ENCODE measurements at regions not wholly inside any gene's neighbourhood (a gene's known extent, or its start where the extent isn't known, plus 50 kb on each side); places are given as distances from the start of the nearest gene placed in this dataset.
"Not testable (repeated sequence)": the region's sequence is repeated elsewhere in the genome, so short reads cannot be mapped to it uniquely, and the experiment has no call there.

GRCh38 chr20:30641522-30641921, 615.9 kb upstream of the DEFB115 start:
- intact Hi-C loops (cut with DNase I) = not testable (repeated sequence)
- WGBS = 59% methylated on average over 4 of the region's 4 CpGs

GRCh38 chr20:30660982-30661381, 596.5 kb upstream of the DEFB115 start:
- H3K27ac ChIP-seq; H3K27me3 ChIP-seq (replicated peaks; ENCODE audit: insufficient read depth); H3K4me3 ChIP-seq; intact Hi-C loops (cut with DNase I); DNase-seq (ENCODE audit: low spot score); H3K9me3 ChIP-seq; H3K36me3 ChIP-seq; H3K4me1 ChIP-seq (replicated peaks): not testable (repeated sequence)
- WGBS = 88% methylated on average over 4 of the region's 4 CpGs

More at GRCh38 chr20:30641522-30641921, 615.9 kb upstream of the DEFB115 start:
- H3K36me3 ChIP-seq; H3K4me3 ChIP-seq; H3K9me3 ChIP-seq; H3K27me3 ChIP-seq (replicated peaks; ENCODE audit: insufficient read depth); DNase-seq (ENCODE audit: low spot score); H3K4me1 ChIP-seq (replicated peaks); H3K27ac ChIP-seq: not testable (repeated sequence)

GRCh38 chr20:30668418-30668817, 589.0 kb upstream of the DEFB115 start:
- H3K4me3 ChIP-seq; H3K27me3 ChIP-seq (replicated peaks; ENCODE audit: insufficient read depth); DNase-seq (ENCODE audit: low spot score); H3K4me1 ChIP-seq (replicated peaks); H3K27ac ChIP-seq; H3K36me3 ChIP-seq; intact Hi-C loops (cut with DNase I); H3K9me3 ChIP-seq: not testable (repeated sequence)
- 29% methylated on average over 2 of the region's 2 CpGs for WGBS

GRCh38 chr20:30669330-30670029, 588.0 kb upstream of the DEFB115 start:
- intact Hi-C loops (cut with DNase I); H3K4me3 ChIP-seq; H3K27me3 ChIP-seq (replicated peaks; ENCODE audit: insufficient read depth); H3K36me3 ChIP-seq; H3K27ac ChIP-seq; H3K9me3 ChIP-seq; DNase-seq (ENCODE audit: low spot score); H3K4me1 ChIP-seq (replicated peaks): not testable (repeated sequence)

- intact Hi-C loops (cut with DNase I); H3K9me3 ChIP-seq; H3K27ac ChIP-seq; H3K4me3 ChIP-seq; DNase-seq (ENCODE audit: low spot score); H3K36me3 ChIP-seq; H3K4me1 ChIP-seq (replicated peaks); H3K27me3 ChIP-seq (replicated peaks; ENCODE audit: insufficient read depth): not testable (repeated sequence)
- 47% methylated on average over 5 of the region's 5 CpGs for WGBS
Observed at GRCh38 chr20:30671120-30671519, 586.3 kb upstream of the DEFB115 start.

- H3K4me1 ChIP-seq (replicated peaks); H3K27ac ChIP-seq; DNase-seq (ENCODE audit: low spot score); H3K9me3 ChIP-seq; H3K27me3 ChIP-seq (replicated peaks; ENCODE audit: insufficient read depth); H3K4me3 ChIP-seq; H3K36me3 ChIP-seq; intact Hi-C loops (cut with DNase I): not testable (repeated sequence)
- 72% methylated on average over 6 of the region's 6 CpGs for WGBS
Observed at GRCh38 chr20:30675988-30676564, 581.4 kb upstream of the DEFB115 start.

GRCh38 chr20:30682236-30682635, 575.2 kb upstream of the DEFB115 start:
- intact Hi-C loops (cut with DNase I); H3K4me1 ChIP-seq (replicated peaks); H3K9me3 ChIP-seq; DNase-seq (ENCODE audit: low spot score); H3K36me3 ChIP-seq; H3K4me3 ChIP-seq; H3K27ac ChIP-seq; H3K27me3 ChIP-seq (replicated peaks; ENCODE audit: insufficient read depth): not testable (repeated sequence)
- WGBS = 51% methylated on average over 4 of the region's 4 CpGs

- H3K4me1 ChIP-seq (replicated peaks); H3K4me3 ChIP-seq; H3K9me3 ChIP-seq; intact Hi-C loops (cut with DNase I); H3K27me3 ChIP-seq (replicated peaks; ENCODE audit: insufficient read depth); H3K36me3 ChIP-seq; H3K27ac ChIP-seq; DNase-seq (ENCODE audit: low spot score): not testable (repeated sequence)
- WGBS = 71% methylated on average over 3 of the region's 3 CpGs
Observed at GRCh38 chr20:30712861-30713260, 544.6 kb upstream of the DEFB115 start.

- WGBS = 37% methylated on average over 6 of the region's 6 CpGs
- H3K36me3 ChIP-seq; H3K4me3 ChIP-seq; H3K9me3 ChIP-seq; intact Hi-C loops (cut with DNase I); H3K4me1 ChIP-seq (replicated peaks); H3K27me3 ChIP-seq (replicated peaks; ENCODE audit: insufficient read depth); DNase-seq (ENCODE audit: low spot score); H3K27ac ChIP-seq: not testable (repeated sequence)
Observed at GRCh38 chr20:30719415-30720199, 537.9 kb upstream of the DEFB115 start.

GRCh38 chr20:30723511-30723910, 534.0 kb upstream of the DEFB115 start:
- WGBS = under 1% methylated on average over 26 of the region's 27 CpGs
- DNase-seq (ENCODE audit: low spot score) = peak; percentile 10

More at GRCh38 chr20:30723511-30723910, 534.0 kb upstream of the DEFB115 start:
- H3K27me3 ChIP-seq (replicated peaks; ENCODE audit: insufficient read depth); H3K4me1 ChIP-seq (replicated peaks); intact Hi-C loops (cut with DNase I); H3K9me3 ChIP-seq; H3K36me3 ChIP-seq: not testable (repeated sequence)
- peak overlapping the region; percentile 49 to 60 for H3K27ac ChIP-seq
- H3K4me3 ChIP-seq = peak overlapping the region; percentile 27 to 42
